Trophoblast cell (in vitro differentiated cells and primary cell): ENCODE measurements at regions not wholly inside any gene's neighbourhood (a gene's known extent, or its start where the extent isn't known, plus 50 kb on each side); places are given as distances from the start of the nearest gene placed in this dataset.

Experiments
- DNase-seq, 2 donors: peaks; one replicate each; pipeline ENCODE4 v3.0.0-alpha.2; 2016
- H2AFZ ChIP-seq: 2 replicates; pipeline ENCODE4 v1.6.1; 2013; ENCODE audit warnings: low read length, moderate library complexity, mild to moderate bottlenecking; ENCODE audit not compliant: insufficient read depth, poor library complexity
- H2AK5ac ChIP-seq: 2 replicates; pipeline ENCODE4 v1.6.1; 2013; ENCODE audit warnings: mild to moderate bottlenecking, low read length
- H2BK120ac ChIP-seq: 2 replicates; pipeline ENCODE4 v1.6.1; 2013; ENCODE audit warnings: low read length, mild to moderate bottlenecking, moderate library complexity; ENCODE audit not compliant: insufficient read depth, poor library complexity
- H2BK12ac ChIP-seq: 2 replicates; pipeline ENCODE4 v1.6.1; 2013; ENCODE audit warnings: mild to moderate bottlenecking, low read length, moderate library complexity
- H2BK5ac ChIP-seq: 2 replicates; pipeline ENCODE4 v1.6.1; 2013; ENCODE audit warnings: low read length, low read depth, moderate library complexity, mild to moderate bottlenecking; ENCODE audit not compliant: poor library complexity
- H3K14ac ChIP-seq: 2 replicates; pipeline ENCODE4 v1.6.1; 2013; ENCODE audit warnings: mild to moderate bottlenecking, low read length
- H3K18ac ChIP-seq: 2 replicates; pipeline ENCODE4 v1.6.1; 2013; ENCODE audit warnings: mild to moderate bottlenecking, low read length
- H3K23ac ChIP-seq: 2 replicates; pipeline ENCODE4 v1.6.1; 2013; ENCODE audit warnings: low read length
- H3K27ac ChIP-seq: 2 replicates; pipeline ENCODE4 v1.5.1; 2013; ENCODE audit warnings: low read depth, mild to moderate bottlenecking, inconsistent platforms, low read length, moderate library complexity
- H3K27me3 ChIP-seq: 2 replicates; pipeline ENCODE4 v1.6.1; 2013; ENCODE audit warnings: inconsistent platforms, mild to moderate bottlenecking, low read length, moderate library complexity; ENCODE audit not compliant: insufficient read depth
- H3K36me3 ChIP-seq, 2 experiments: 1 replicate in 1 of 2; 2 replicates in 1 of 2; pipeline ENCODE4 v1.6.1; 2013; ENCODE audit warnings: low read length in 2 of 2, mild to moderate bottlenecking in 2 of 2, moderate library complexity in 1 of 2; ENCODE audit not compliant: insufficient read depth in 2 of 2, control insufficient read depth in 1 of 2
- H3K4ac ChIP-seq: 2 replicates; pipeline ENCODE4 v1.6.1; 2013; ENCODE audit warnings: low read depth, mild to moderate bottlenecking, low read length, moderate library complexity
- H3K4me1 ChIP-seq, 2 experiments: 1 replicate in 1 of 2; 2 replicates in 1 of 2; pipeline ENCODE4 v1.6.1; 2013; ENCODE audit warnings: low read length in 2 of 2, mild to moderate bottlenecking in 2 of 2, moderate library complexity in 1 of 2; ENCODE audit not compliant: insufficient read depth in 2 of 2, control insufficient read depth in 1 of 2
- H3K4me2 ChIP-seq: 2 replicates; pipeline ENCODE4 v1.6.1; 2013; ENCODE audit warnings: inconsistent platforms, mild to moderate bottlenecking, low read length, moderate library complexity
- H3K4me3 ChIP-seq: 2 replicates; pipeline ENCODE4 v1.5.1; 2013; ENCODE audit warnings: mild to moderate bottlenecking, low read depth, low read length, inconsistent platforms
- H3K79me1 ChIP-seq: one replicate; pipeline ENCODE4 v1.6.1; 2013; ENCODE audit warnings: low read length
- H3K79me2 ChIP-seq: 2 replicates; pipeline ENCODE4 v1.6.1; 2013; ENCODE audit warnings: low read length, mild to moderate bottlenecking; ENCODE audit not compliant: control insufficient read depth, insufficient read depth, poor library complexity
- H3K9ac ChIP-seq: 2 replicates; pipeline ENCODE4 v1.6.1; 2013; ENCODE audit warnings: mild to moderate bottlenecking, low read length
- H3K9me3 ChIP-seq: 2 replicates; pipeline ENCODE4 v1.6.1; 2013; ENCODE audit warnings: low read depth, mild to moderate bottlenecking, control low read depth, inconsistent platforms, low read length; ENCODE audit not compliant: insufficient read depth
- H4K12ac ChIP-seq: 2 replicates; pipeline ENCODE4 v1.6.1; 2013; ENCODE audit warnings: low read depth, mild to moderate bottlenecking, low read length, moderate library complexity
- H4K8ac ChIP-seq: 2 replicates; pipeline ENCODE4 v1.6.1; 2013; ENCODE audit warnings: low read depth, mild to moderate bottlenecking, low read length, moderate library complexity
- H4K91ac ChIP-seq: one replicate; pipeline ENCODE4 v1.6.1; 2013; ENCODE audit warnings: low read depth, mild to moderate bottlenecking, low read length, moderate library complexity
- WGBS: extraction: QIAGEN DNeasy Blood & Tissue Kit; methylation state at CpG from one replicate; pipeline ENCODE4 v1.1.7; 2013; ENCODE audit warnings: missing lambda C conversion rate; ENCODE audit not compliant: insufficient read length, insufficient coverage; ENCODE audit errors: extremely low coverage; 5-methylcytosine and 5-hydroxymethylcytosine counted together

DNA sequence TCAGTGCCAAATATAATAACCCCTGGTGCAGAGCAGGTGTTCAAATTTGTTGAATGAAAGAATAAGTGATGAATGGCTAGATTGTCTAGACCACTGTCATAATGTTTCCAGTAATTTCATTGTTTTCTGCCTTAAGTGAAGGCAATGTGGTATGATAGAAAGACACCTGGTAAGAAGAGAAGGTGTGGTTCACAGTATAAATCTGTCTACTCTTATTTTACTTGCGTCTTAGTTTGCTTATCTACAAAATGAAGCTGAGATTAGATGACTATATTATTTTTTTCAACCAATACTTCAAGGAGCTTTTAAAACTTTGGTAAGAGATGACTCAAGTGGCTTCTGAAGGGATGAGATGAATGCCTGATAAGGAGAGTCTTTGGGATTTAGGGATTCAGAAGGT lies 788.4 kb downstream of the EPHA4 start:
- Histone ChIP-seq H3K36me3 (no peaks in the 10 kb centered on the region), H2BK12ac (no peak overlapping the region), H3K14ac (no peak overlapping the region), H3K4me1 (no peaks in the 10 kb centered on the region), H3K27me3 (no peaks in the 10 kb centered on the region), H4K91ac (no peak overlapping the region), H2AK5ac (no peak overlapping the region), H4K12ac (no peak overlapping the region), H3K27ac (no peak overlapping the region), H3K79me1 (no peaks in the 10 kb centered on the region), H4K8ac (no peak overlapping the region), H3K9me3 (no peaks in the 10 kb centered on the region), H3K79me2 (no peaks in the 10 kb centered on the region), H3K9ac (no peak overlapping the region), H3K4me2 (no peak overlapping the region), H3K23ac (no peak overlapping the region), H3K4me3 (no peak overlapping the region), H2AFZ (no peak overlapping the region), H2BK120ac (no peak overlapping the region), H2BK5ac (no peak overlapping the region), H3K18ac (no peak overlapping the region), H3K4ac (no peak overlapping the region)
- no peak for DNase-seq
- WGBS = no CpG with 5 or more reads among the region's 1 CpG

- Histone ChIP-seq H3K79me1 (no peaks in the 10 kb centered on the region), H3K9me3 (no peaks in the 10 kb centered on the region), H3K9ac (no peak overlapping the region), H3K14ac (no peak overlapping the region), H2BK5ac (no peak overlapping the region), H2BK12ac (no peak overlapping the region), H3K4me3 (no peak overlapping the region), H4K12ac (no peak overlapping the region), H2AFZ (no peak overlapping the region), H3K23ac (no peak overlapping the region), H3K18ac (no peak overlapping the region), H2AK5ac (no peak overlapping the region), H2BK120ac (no peak overlapping the region), H3K27ac (no peak overlapping the region), H4K8ac (no peak overlapping the region), H3K79me2 (no peaks in the 10 kb centered on the region), H4K91ac (no peak overlapping the region), H3K4me1 (no peaks in the 10 kb centered on the region), H3K36me3 (no peaks in the 10 kb centered on the region), H3K27me3 (no peaks in the 10 kb centered on the region), H3K4ac (no peak overlapping the region), H3K4me2 (no peak overlapping the region)
- no peak for DNase-seq
- no CpG with 5 or more reads among the region's 4 CpGs for WGBS
Observed at GRCh38 chr2:220785178-220785577, 786.9 kb downstream of the EPHA4 start.

DNA sequence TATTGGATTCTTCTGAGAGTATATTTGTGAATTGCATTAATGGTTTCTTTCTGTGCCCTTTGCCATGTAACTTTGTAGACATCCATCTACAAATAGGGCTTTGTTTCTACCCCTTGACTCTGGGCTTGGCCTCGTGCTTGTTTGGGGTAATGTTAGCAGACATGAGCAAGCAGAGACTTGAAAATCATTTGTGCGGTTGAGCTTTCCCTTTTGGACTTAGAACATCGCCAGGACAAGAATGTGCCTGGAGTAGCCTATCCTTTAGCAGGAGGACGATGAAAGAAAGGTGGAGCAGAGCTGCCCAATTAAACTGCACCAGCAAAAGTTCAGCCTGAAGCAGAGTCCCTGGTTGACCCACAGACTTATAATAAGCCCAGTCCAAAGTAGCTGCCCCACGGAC lies 785.9 kb downstream of the EPHA4 start:
- no CpG with 5 or more reads among the region's 5 CpGs for WGBS
- H3K36me3 ChIP-seq = no peaks in the 10 kb centered on the region
- no peak overlapping the region for H3K4me2 ChIP-seq

DNA sequence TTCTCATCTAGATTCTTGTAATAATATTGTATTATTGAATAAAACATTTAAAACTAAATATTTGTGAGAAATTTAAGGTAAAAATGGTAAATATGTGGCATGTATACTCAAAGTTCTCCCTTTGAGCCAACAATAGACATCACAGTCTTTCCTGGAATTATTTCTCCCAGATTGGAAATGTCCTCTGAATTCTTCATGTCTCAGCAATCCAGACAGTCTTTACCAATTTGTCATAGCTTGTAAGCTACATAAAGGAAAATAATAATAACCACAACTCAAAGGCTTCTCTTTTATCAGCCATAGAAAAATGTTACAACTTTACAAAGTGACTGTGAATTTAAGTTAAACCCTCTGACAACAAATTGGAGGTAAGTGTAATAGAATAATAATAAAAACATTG lies 784.9 kb downstream of the EPHA4 start:
- Histone ChIP-seq H3K9me3 (no peaks in the 10 kb centered on the region), H2AFZ (no peak overlapping the region), H3K9ac (no peak overlapping the region), H3K4ac (no peak overlapping the region), H2BK120ac (no peak overlapping the region), H3K4me3 (no peak overlapping the region), H3K4me2 (no peak overlapping the region), H2AK5ac (no peak overlapping the region), H3K79me2 (no peaks in the 10 kb centered on the region), H3K4me1 (no peaks in the 10 kb centered on the region), H4K91ac (no peak overlapping the region), H2BK12ac (no peak overlapping the region), H3K18ac (no peak overlapping the region), H3K27ac (no peak overlapping the region), H4K8ac (no peak overlapping the region), H4K12ac (no peak overlapping the region), H3K79me1 (no peaks in the 10 kb centered on the region), H3K27me3 (no peaks in the 10 kb centered on the region), H2BK5ac (no peak overlapping the region), H3K36me3 (no peaks in the 10 kb centered on the region), H3K14ac (no peak overlapping the region), H3K23ac (no peak overlapping the region)
- no peak for DNase-seq

More for the DNA sequence above, 785.9 kb downstream of the EPHA4 start:
- no peaks in the 10 kb centered on the region for H3K9me3 ChIP-seq
- H2AK5ac ChIP-seq = no peak overlapping the region
- no peak overlapping the region for H2BK12ac ChIP-seq
- H4K8ac ChIP-seq = no peak overlapping the region
- H4K12ac ChIP-seq = no peak overlapping the region
- DNase-seq = no peak
- H2BK5ac ChIP-seq = no peak overlapping the region
- H3K23ac ChIP-seq = no peak overlapping the region
- H3K4ac ChIP-seq = no peak overlapping the region
- H3K79me1 ChIP-seq = no peaks in the 10 kb centered on the region
- H3K27ac ChIP-seq = no peak overlapping the region
- H3K4me1 ChIP-seq = no peaks in the 10 kb centered on the region
- no peak overlapping the region for H4K91ac ChIP-seq
- H3K9ac ChIP-seq = no peak overlapping the region
- H3K79me2 ChIP-seq = no peaks in the 10 kb centered on the region
- no peak overlapping the region for H2AFZ ChIP-seq
- no peak overlapping the region for H3K18ac ChIP-seq
- no peaks in the 10 kb centered on the region for H3K27me3 ChIP-seq
- H2BK120ac ChIP-seq = no peak overlapping the region
- H3K4me3 ChIP-seq = no peak overlapping the region
- no peak overlapping the region for H3K14ac ChIP-seq
